Body of pancreas (tissue), 4 donors: ENCODE measurements at regions not wholly inside any gene's neighbourhood (a gene's known extent, or its start where the extent isn't known, plus 50 kb on each side); places are given as distances from the start of the nearest gene placed in this dataset.

Experiments
- ATAC-seq: fragments of 150-250 bp; one replicate; pipeline ENCODE4 v1.9.1; 2016
- DNase-seq, 4 donors: peaks; one replicate each; pipeline ENCODE4 v3.0.0-alpha.2; 2019
- H3K27ac ChIP-seq, 4 donors: fragments of 200-600 bp; sonication (generic); 1 replicate in 3 of 4; 2 replicates in 1 of 4; pipeline versions ENCODE4 v1.5.1 to v1.6.1; 2016 to 2019; ENCODE audit warnings: mild to moderate bottlenecking in 1 of 4, mixed read lengths in 1 of 4, moderate library complexity in 1 of 4
- H3K27me3 ChIP-seq, 2 donors: fragments of 200-600 bp; sonication (generic); one replicate each; pipeline ENCODE4 v1.6.0; 2016; ENCODE audit warnings: mild to moderate bottlenecking in 1 of 2
- H3K36me3 ChIP-seq, 2 donors: fragments of 200-600 bp; sonication (generic); replicated peaks in 1 of 2; 2 replicates each; pipeline ENCODE4 v1.5.1; 2016; ENCODE audit warnings: low read depth in 2 of 2; ENCODE audit not compliant: insufficient read depth in 1 of 2
- H3K4me1 ChIP-seq: fragments of 200-600 bp; sonication (generic); one replicate; pipeline ENCODE4 v1.6.0; 2016
- H3K4me3 ChIP-seq, 2 donors: fragments of 200-600 bp; sonication (generic); 1 replicate in 1 of 2; 2 replicates in 1 of 2; pipeline ENCODE4 v1.5.1; 2016 to 2019
- H3K9me3 ChIP-seq, 3 donors: fragments of 200-600 bp; sonication (generic); 1 replicate in 2 of 3; 2 replicates in 1 of 3; pipeline ENCODE4 v1.5.1; 2016
- CTCF ChIP-seq, 7 experiments: fragments of 450-650 bp in 4 of 7; fragments of 200-600 bp in 3 of 7; sonication (generic) in 3 of 7; IDR thresholded peaks; one replicate each; pipeline ENCODE4 v1.5.1; 2016 to 2019; ENCODE audit warnings: antibody characterized with exemption in 7 of 7
- POLR2A ChIP-seq, 3 donors: fragments of 450-650 bp; IDR thresholded peaks; one replicate each; pipeline ENCODE4 v1.6.1; 2016; ENCODE audit warnings: antibody characterized with exemption in 3 of 3, mild to moderate bottlenecking in 2 of 3
- WGBS, 2 donors: methylation state at CpG; one replicate each; pipeline ENCODE4 v1.1.5; 2017; 5-methylcytosine and 5-hydroxymethylcytosine counted together
- intact Hi-C: fragments of 100-400 bp; cut with DNase I; formaldehyde crosslinking; loops from one replicate; pipeline ENCODE4 v1.15.1; 2023

GRCh38 chr7:340979-341694 lies 51.2 kb downstream of the FOXL3 start:
- Histone ChIP-seq H3K27me3 (no peaks in the 10 kb centered on the region), H3K4me1 (peaks cover 64% of the 10 kb centered on the region), H3K4me3 (no peak overlapping the region), H3K36me3 (no peaks in the 10 kb centered on the region), H3K9me3 (no peaks in the 10 kb centered on the region), H3K27ac (peak overlapping the region; percentile 92 to 98 (median 94))
- TF ChIP-seq CTCF (IDR thresholded peaks at IDR 0.05) (no peak), POLR2A (IDR thresholded peaks at IDR 0.05) (no peak)
- intact Hi-C loops: no loop called here
- 62 to 75% methylated on average over 19 to 30 of the region's 30 CpGs for WGBS, 2 donors
- no peak for ATAC-seq
- no peak for DNase-seq

- TF ChIP-seq CTCF (IDR thresholded peaks at IDR 0.05) (peak in 5 of 7 experiments; percentile 8 to 64 (median 55)), POLR2A (IDR thresholded peaks at IDR 0.05) (peak; percentile 44 to 81 (median 71))
- Histone ChIP-seq H3K27me3 (no peaks in the 10 kb centered on the region), H3K9me3 (no peaks in the 10 kb centered on the region), H3K4me1 (peaks cover 64% of the 10 kb centered on the region), H3K36me3 (no peaks in the 10 kb centered on the region), H3K4me3 (no peak overlapping the region), H3K27ac (peak overlapping the region; percentile 92 to 98 (median 94))
- intact Hi-C loops: no loop called here
- WGBS, 2 donors: 17 to 20% methylated on average over 25 to 26 of the region's 27 CpGs
- DNase-seq (peak; percentile 97 to 99 (median 99)), ATAC-seq (peak; percentile 90)
Observed at GRCh38 chr7:341841-342638, 52.1 kb downstream of the FOXL3 start.

- Histone ChIP-seq H3K4me1 (peaks cover 64% of the 10 kb centered on the region), H3K4me3 (no peak overlapping the region), H3K9me3 (no peaks in the 10 kb centered on the region), H3K27me3 (no peaks in the 10 kb centered on the region), H3K27ac (peak overlapping the region; percentile 92 to 98 (median 94)), H3K36me3 (no peaks in the 10 kb centered on the region)
- intact Hi-C loops: no loop called here
- 81 to 87% methylated on average over 6 to 10 of the region's 10 CpGs for WGBS, 2 donors
- DNase-seq (peak in 3 of 4 donors; percentile 44 to 60 (median 45)), ATAC-seq (no peak)
- TF ChIP-seq CTCF (IDR thresholded peaks at IDR 0.05) (no peak), POLR2A (IDR thresholded peaks at IDR 0.05) (no peak)
Observed at GRCh38 chr7:342681-343216, 52.8 kb downstream of the FOXL3 start.

GRCh38 chr7:343227-343822 lies 53.4 kb downstream of the FOXL3 start:
- ATAC-seq: no peak
- H3K27ac ChIP-seq: peak overlapping the region; percentile 92 to 98 (median 94)
- 59 to 64% methylated on average over 12 to 33 of the region's 33 CpGs for WGBS, 2 donors
- H3K36me3 ChIP-seq: no peaks in the 10 kb centered on the region
- peaks cover 64% of the 10 kb centered on the region for H3K4me1 ChIP-seq
- TF ChIP-seq POLR2A (IDR thresholded peaks at IDR 0.05) (no peak), CTCF (IDR thresholded peaks at IDR 0.05) (no peak)
- H3K9me3 ChIP-seq: no peaks in the 10 kb centered on the region
- H3K4me3 ChIP-seq: no peak overlapping the region
- H3K27me3 ChIP-seq: no peaks in the 10 kb centered on the region
- intact Hi-C loops: no loop called here
- DNase-seq: peak in 1 of 4 donors; percentile 59
